Caco-2 (cell line): ENCODE measurements at regions not wholly inside any gene's neighbourhood (a gene's known extent, or its start where the extent isn't known, plus 50 kb on each side); places are given as distances from the start of the nearest gene placed in this dataset.

Experiments
- BruUV-seq: library from RNA; stranded (reverse); fragments of 400-500 nt; replicated peaks from 2 replicates; lab custom pipeline; 2021; lab: Mats Ljungman, UMichigan
- CTCF ChIA-PET: fragments of 300-600 bp; sonication (Branson Sonifier 250); formaldehyde crosslinking; loops from one replicate; lab custom pipeline; 2022; ENCODE audit warnings: antibody characterized with exemption; lab: Charles Lee
- POLR2A ChIA-PET: fragments of 300-600 bp; sonication (Branson Sonifier 250); formaldehyde crosslinking; loops from one replicate; lab custom pipeline; 2022; ENCODE audit warnings: antibody characterized with exemption; lab: Charles Lee
- DNase-seq, 2 experiments: peaks; one replicate each; pipeline versions ENCODE4 v3.0.0 to v3.0.0-alpha.2; 2020 to 2022
- H3K27me3 ChIP-seq: replicated peaks from 2 replicates; pipeline ENCODE4 v1.6.0; 2011; ENCODE audit warnings: low read length; ENCODE audit not compliant: control insufficient read depth, insufficient read depth
- H3K36me3 ChIP-seq: 2 replicates; pipeline ENCODE4 v1.5.1; 2011; ENCODE audit warnings: low read length; ENCODE audit not compliant: control insufficient read depth, insufficient read depth
- H3K4me1 ChIP-seq: fragments of 250-450 bp; sonication (Bioruptor Pico); 2 replicates; pipeline ENCODE4 v1.5.1; 2020; ENCODE audit warnings: mild to moderate bottlenecking
- H3K4me3 ChIP-seq: 2 replicates; pipeline ENCODE4 v1.5.1; 2011; ENCODE audit warnings: low read depth, mild to moderate bottlenecking, control low read depth, low read length
- H3K9me3 ChIP-seq: fragments of 250-450 bp; sonication (Bioruptor Pico); 2 replicates; pipeline ENCODE4 v1.5.1; 2020; ENCODE audit warnings: mild to moderate bottlenecking, moderate library complexity
- H3K27ac Mint-ChIP-seq: one replicate; pipeline ENCODE4 v1.8.0; 2022; ENCODE audit warnings: mixed read lengths; ENCODE audit not compliant: unreplicated experiment
- H3K27me3 Mint-ChIP-seq: one replicate; pipeline ENCODE4 v1.8.0; 2022; ENCODE audit warnings: mixed read lengths; ENCODE audit not compliant: insufficient read depth, unreplicated experiment
- H3K36me3 Mint-ChIP-seq: one replicate; pipeline ENCODE4 v1.8.0; 2022; ENCODE audit warnings: mild to moderate bottlenecking, mixed read lengths; ENCODE audit not compliant: insufficient read depth, unreplicated experiment
- H3K4me1 Mint-ChIP-seq: one replicate; pipeline ENCODE4 v1.8.0; 2022; ENCODE audit warnings: low read depth, mixed read lengths; ENCODE audit not compliant: unreplicated experiment
- H3K4me3 Mint-ChIP-seq: one replicate; pipeline ENCODE4 v1.8.0; 2022; ENCODE audit warnings: mild to moderate bottlenecking, moderate library complexity, mixed read lengths; ENCODE audit not compliant: unreplicated experiment
- H3K9me3 Mint-ChIP-seq: one replicate; pipeline ENCODE4 v1.8.0; 2022; ENCODE audit warnings: mixed read lengths; ENCODE audit not compliant: unreplicated experiment
- CTCF ChIP-seq, 2 experiments: fragments of 200-600 bp in 1 of 2; IDR thresholded peaks; 1 replicate in 1 of 2; 2 replicates in 1 of 2; pipeline versions ENCODE4 v1.5.1 to v1.8.0; 2011 to 2022; ENCODE audit warnings: antibody characterized with exemption in 1 of 2, control low read depth in 1 of 2, inconsistent platforms in 1 of 2, low read depth in 1 of 2, low read length in 1 of 2, mild to moderate bottlenecking in 1 of 2, moderate library complexity in 1 of 2; ENCODE audit not compliant: insufficient read depth in 1 of 2, severe bottlenecking in 1 of 2, unreplicated experiment in 1 of 2
- intact Hi-C: fragments of 100-400 bp; cut with micrococcal nuclease; formaldehyde crosslinking; loops from one replicate; pipeline ENCODE4 v1.10.0; 2022; ENCODE audit not compliant: unreplicated experiment

- Histone ChIP-seq H3K9me3 (no peaks in the 10 kb centered on the region; the same call in 1 of the 2 replicates), H3K4me3 (no peak overlapping the region), H3K27me3 (no peaks in the 10 kb centered on the region), H3K36me3 (no peaks in the 10 kb centered on the region), H3K4me1 (no peaks in the 10 kb centered on the region)
- ChIA-PET CTCF (no interaction called here), POLR2A (no interaction called here)
- no peak overlapping the region for H3K27ac Mint-ChIP-seq
- intact Hi-C loops = no loop called here
- no peak overlapping the region for H3K4me3 Mint-ChIP-seq
- no TSS peak for BruUV-seq
- peaks cover 9% of the 10 kb centered on the region for H3K27me3 Mint-ChIP-seq
- H3K4me1 Mint-ChIP-seq = no peaks in the 10 kb centered on the region
- TF ChIP-seq CTCF (IDR thresholded peaks at IDR 0.05; ENCODE audit: insufficient read depth in 1 of 2, low read depth in 1 of 2, low read length in 1 of 2, severe bottlenecking in 1 of 2, unreplicated experiment in 1 of 2) = no peak
- H3K36me3 Mint-ChIP-seq = peaks cover 8% of the 10 kb centered on the region
- no peak for DNase-seq
- H3K9me3 Mint-ChIP-seq = peaks cover 10% of the 10 kb centered on the region
Measured at GRCh38 chr5:67343835-67344234, 147.2 kb upstream of the CD180 start.

GRCh38 chr5:67341478-67341877 lies 144.9 kb upstream of the CD180 start:
- no peaks in the 10 kb centered on the region; the same call in 1 of the 2 replicates for H3K9me3 ChIP-seq
- no peaks in the 10 kb centered on the region for H3K4me1 ChIP-seq
- Mint-ChIP-seq H3K36me3 (peaks cover 8% of the 10 kb centered on the region), H3K27me3 (peaks cover 9% of the 10 kb centered on the region), H3K4me1 (no peaks in the 10 kb centered on the region), H3K4me3 (no peak overlapping the region), H3K9me3 (peaks cover 10% of the 10 kb centered on the region), H3K27ac (no peak overlapping the region)
- DNase-seq = no peak
- no peak for TF ChIP-seq CTCF (IDR thresholded peaks at IDR 0.05; ENCODE audit: insufficient read depth in 1 of 2, low read depth in 1 of 2, low read length in 1 of 2, severe bottlenecking in 1 of 2, unreplicated experiment in 1 of 2)
- no peak overlapping the region for H3K4me3 ChIP-seq
- ChIA-PET CTCF (no interaction called here), POLR2A (no interaction called here)
- H3K27me3 ChIP-seq = no peaks in the 10 kb centered on the region
- no TSS peak for BruUV-seq
- H3K36me3 ChIP-seq = no peaks in the 10 kb centered on the region
- intact Hi-C loops = no loop called here

- no peaks in the 10 kb centered on the region for H3K27me3 ChIP-seq
- ChIA-PET CTCF (no interaction called here), POLR2A (no interaction called here)
- peaks cover 3% of the 10 kb centered on the region for H3K9me3 Mint-ChIP-seq
- no peak for TF ChIP-seq CTCF (IDR thresholded peaks at IDR 0.05; ENCODE audit: insufficient read depth in 1 of 2, low read depth in 1 of 2, low read length in 1 of 2, severe bottlenecking in 1 of 2, unreplicated experiment in 1 of 2)
- no peak overlapping the region for H3K4me3 ChIP-seq
- no peak for DNase-seq
- no peaks in the 10 kb centered on the region for H3K4me1 ChIP-seq
- peaks cover 8% of the 10 kb centered on the region for H3K36me3 Mint-ChIP-seq
- H3K36me3 ChIP-seq = no peaks in the 10 kb centered on the region
- no peaks in the 10 kb centered on the region for H3K9me3 ChIP-seq
- no peak overlapping the region for H3K4me3 Mint-ChIP-seq
- BruUV-seq = no TSS peak
- H3K27me3 Mint-ChIP-seq = peaks cover 9% of the 10 kb centered on the region
- intact Hi-C loops = no loop called here
- no peaks in the 10 kb centered on the region for H3K4me1 Mint-ChIP-seq
- H3K27ac Mint-ChIP-seq = no peak overlapping the region
Measured at GRCh38 chr5:67339219-67339767, 142.7 kb upstream of the CD180 start.
